Esophagus muscularis mucosa (tissue), 3 donors: ENCODE measurements at regions not wholly inside any gene's neighbourhood (a gene's known extent, or its start where the extent isn't known, plus 50 kb on each side); places are given as distances from the start of the nearest gene placed in this dataset.

Source experiments
- CTCF ChIP-seq, 3 experiments: fragments of 200-600 bp in 2 of 3; fragments of 450-650 bp in 1 of 3; sonication (generic) in 2 of 3; IDR thresholded peaks; one replicate each; pipeline ENCODE4 v1.5.1; 2017 to 2019; ENCODE audit warnings: antibody characterized with exemption in 3 of 3, mild to moderate bottlenecking in 2 of 3, moderate library complexity in 1 of 3
- POLR2A ChIP-seq: fragments of 450-650 bp; IDR thresholded peaks from one replicate; pipeline ENCODE4 v1.6.1; 2017; ENCODE audit warnings: antibody characterized with exemption, moderate library complexity, mild to moderate bottlenecking, low read depth

GRCh38 chr4:104163820-104164219 lies 330.9 kb downstream of the CXXC4 start:
- TF ChIP-seq CTCF (IDR thresholded peaks at IDR 0.05): no peak
- TF ChIP-seq POLR2A: no peak
